Nephron (organoid): ENCODE measurements at regions not wholly inside any gene's neighbourhood (a gene's known extent, or its start where the extent isn't known, plus 50 kb on each side); places are given as distances from the start of the nearest gene placed in this dataset.

ENCODE experiments used
- H3K27ac Mint-ChIP-seq, 3 experiments: 2 replicates each; pipeline ENCODE4 v1.8.0; 2020; ENCODE audit warnings: mixed read lengths in 3 of 3, mild to moderate bottlenecking in 2 of 3, moderate library complexity in 1 of 3
- H3K27me3 Mint-ChIP-seq: 2 replicates; pipeline ENCODE4 v1.8.0; 2021; ENCODE audit warnings: low read depth, mild to moderate bottlenecking, moderate library complexity, mixed read lengths
- H3K36me3 Mint-ChIP-seq: 2 replicates; pipeline ENCODE4 v1.8.0; 2020; ENCODE audit warnings: low read depth, mixed read lengths
- H3K4me1 Mint-ChIP-seq: 2 replicates; pipeline ENCODE4 v1.8.0; 2020; ENCODE audit warnings: mixed read lengths
- H3K4me3 Mint-ChIP-seq, 3 experiments: 2 replicates each; pipeline ENCODE4 v1.8.0; 2020; ENCODE audit warnings: mild to moderate bottlenecking in 3 of 3, mixed read lengths in 3 of 3, moderate library complexity in 2 of 3
- H3K9me3 Mint-ChIP-seq: 2 replicates; pipeline ENCODE4 v1.8.0; 2020; ENCODE audit warnings: mixed read lengths
- CTCF ChIP-seq, 3 experiments: fragments of 200-600 bp; sonication (generic); IDR thresholded peaks; one replicate each; pipeline ENCODE4 v1.5.0; 2021; ENCODE audit warnings: antibody characterized with exemption in 3 of 3; ENCODE audit not compliant: unreplicated experiment in 3 of 3

- Mint-ChIP-seq H3K9me3 (no peaks in the 10 kb centered on the region), H3K27ac (peak overlapping the region; percentile 19 to 58 (median 37)), H3K36me3 (no peaks in the 10 kb centered on the region), H3K27me3 (no peaks in the 10 kb centered on the region), H3K4me3 (no peak overlapping the region), H3K4me1 (peaks cover 17% of the 10 kb centered on the region)
- no peak for TF ChIP-seq CTCF (IDR thresholded peaks at IDR 0.05; ENCODE audit: unreplicated experiment in 3 of 3)
Observed at GRCh38 chr3:76352511-76353284, 567.3 kb upstream of the ZNF717 start.

GRCh38 chr3:76353683-76354082, 568.3 kb upstream of the ZNF717 start:
- Mint-ChIP-seq H3K36me3 (no peaks in the 10 kb centered on the region), H3K27ac (no peak overlapping the region), H3K27me3 (no peaks in the 10 kb centered on the region), H3K9me3 (no peaks in the 10 kb centered on the region), H3K4me1 (peaks cover 17% of the 10 kb centered on the region), H3K4me3 (no peak overlapping the region)
- no peak for TF ChIP-seq CTCF (IDR thresholded peaks at IDR 0.05; ENCODE audit: unreplicated experiment in 3 of 3)

- H3K27me3 Mint-ChIP-seq, result no peaks in the 10 kb centered on the region
- H3K36me3 Mint-ChIP-seq, result no peaks in the 10 kb centered on the region
- no peak overlapping the region for H3K27ac Mint-ChIP-seq
- no peak overlapping the region for H3K4me3 Mint-ChIP-seq
- H3K9me3 Mint-ChIP-seq, result no peaks in the 10 kb centered on the region
- no peak for TF ChIP-seq CTCF (IDR thresholded peaks at IDR 0.05; ENCODE audit: unreplicated experiment in 3 of 3)
- H3K4me1 Mint-ChIP-seq, result no peaks in the 10 kb centered on the region
Observed at GRCh38 chr3:76361010-76361409, 575.7 kb upstream of the ZNF717 start.

- no peaks in the 10 kb centered on the region for H3K36me3 Mint-ChIP-seq
- no peak overlapping the region for H3K4me3 Mint-ChIP-seq
- H3K27ac Mint-ChIP-seq, result no peak overlapping the region
- no peaks in the 10 kb centered on the region for H3K27me3 Mint-ChIP-seq
- no peaks in the 10 kb centered on the region for H3K4me1 Mint-ChIP-seq
- no peak for TF ChIP-seq CTCF (IDR thresholded peaks at IDR 0.05; ENCODE audit: unreplicated experiment in 3 of 3)
- no peaks in the 10 kb centered on the region for H3K9me3 Mint-ChIP-seq
Observed at GRCh38 chr3:76362643-76363042, 577.3 kb upstream of the ZNF717 start.

DNA sequence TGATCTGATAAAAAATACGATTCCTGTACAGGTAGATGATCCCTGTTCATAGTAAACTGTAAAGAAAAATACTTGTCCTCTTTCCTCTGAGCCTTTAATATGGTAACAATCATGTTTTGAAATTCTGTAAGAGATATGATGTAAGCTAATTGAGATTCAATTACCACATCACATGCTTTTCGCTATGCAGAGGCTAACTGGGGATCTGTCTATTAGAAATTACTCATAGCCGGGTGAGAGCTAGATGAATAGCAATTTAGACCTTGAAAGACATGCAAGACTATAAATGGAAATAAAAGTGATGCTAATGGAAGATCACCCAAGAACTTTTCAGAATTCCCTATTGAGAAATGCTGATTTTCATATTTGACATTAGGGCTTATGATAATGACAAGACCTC, 579.9 kb upstream of the ZNF717 start:
- Mint-ChIP-seq H3K4me1 (no peaks in the 10 kb centered on the region), H3K27ac (no peak overlapping the region), H3K9me3 (no peaks in the 10 kb centered on the region), H3K4me3 (no peak overlapping the region), H3K27me3 (no peaks in the 10 kb centered on the region), H3K36me3 (no peaks in the 10 kb centered on the region)
- no peak for TF ChIP-seq CTCF (IDR thresholded peaks at IDR 0.05; ENCODE audit: unreplicated experiment in 3 of 3)

GRCh38 chr3:76367281-76367680, 581.9 kb upstream of the ZNF717 start:
- no peaks in the 10 kb centered on the region for H3K36me3 Mint-ChIP-seq
- no peak overlapping the region for H3K27ac Mint-ChIP-seq
- no peak overlapping the region for H3K4me3 Mint-ChIP-seq
- no peaks in the 10 kb centered on the region for H3K27me3 Mint-ChIP-seq
- peaks cover 6% of the 10 kb centered on the region for H3K4me1 Mint-ChIP-seq
- no peaks in the 10 kb centered on the region for H3K9me3 Mint-ChIP-seq
- no peak for TF ChIP-seq CTCF (IDR thresholded peaks at IDR 0.05; ENCODE audit: unreplicated experiment in 3 of 3)
